NOMO-1 (cell line): ENCODE measurements at regions not wholly inside any gene's neighbourhood (a gene's known extent, or its start where the extent isn't known, plus 50 kb on each side); places are given as distances from the start of the nearest gene placed in this dataset.

ENCODE experiments used
- DNase-seq, 2 experiments: peaks; one replicate each; lab custom pipeline; 2025; ENCODE audit not compliant: unreplicated experiment in 2 of 2; lab: John Stamatoyannopoulos, UW

DNA sequence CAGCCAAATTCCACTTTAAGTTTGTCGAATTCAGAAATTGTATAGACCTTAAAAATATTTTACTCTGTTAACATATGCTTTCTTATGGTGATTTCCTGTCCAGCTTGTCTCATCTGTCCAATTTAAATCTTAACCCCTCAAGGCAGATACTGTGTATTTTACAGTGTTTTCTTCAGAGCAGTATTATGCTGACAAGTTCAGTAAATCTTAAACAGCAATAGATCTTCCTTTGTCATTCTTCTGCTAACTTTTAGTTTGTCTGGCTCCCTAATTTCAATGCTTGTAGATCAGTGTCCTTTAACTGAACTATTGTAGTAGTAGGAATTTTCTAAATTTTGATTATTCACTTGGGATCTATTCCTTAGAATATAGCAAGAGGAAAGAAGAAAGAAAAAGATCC, 52.8 kb upstream of the MEIS1 start:
- DNase-seq, result no peak

DNA sequence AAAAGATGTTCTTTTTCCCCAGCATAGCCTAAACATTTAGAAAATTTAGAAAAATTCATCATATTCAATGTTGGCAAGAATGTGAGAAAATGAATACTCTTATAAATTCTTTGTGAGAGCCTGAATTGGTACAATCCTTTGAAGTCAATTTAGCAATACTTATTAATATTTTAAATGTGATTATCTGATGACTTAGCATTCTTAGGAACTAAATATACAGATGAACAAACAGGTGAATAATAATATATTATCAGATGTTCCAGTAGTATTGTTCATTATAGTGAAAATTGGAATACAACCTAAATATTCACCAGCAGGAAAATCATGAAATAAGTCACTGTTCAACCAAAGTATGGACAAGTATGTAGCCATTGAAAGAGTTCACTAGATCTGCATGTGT, 55.5 kb upstream of the MEIS1 start:
- DNase-seq, result no peak

DNA sequence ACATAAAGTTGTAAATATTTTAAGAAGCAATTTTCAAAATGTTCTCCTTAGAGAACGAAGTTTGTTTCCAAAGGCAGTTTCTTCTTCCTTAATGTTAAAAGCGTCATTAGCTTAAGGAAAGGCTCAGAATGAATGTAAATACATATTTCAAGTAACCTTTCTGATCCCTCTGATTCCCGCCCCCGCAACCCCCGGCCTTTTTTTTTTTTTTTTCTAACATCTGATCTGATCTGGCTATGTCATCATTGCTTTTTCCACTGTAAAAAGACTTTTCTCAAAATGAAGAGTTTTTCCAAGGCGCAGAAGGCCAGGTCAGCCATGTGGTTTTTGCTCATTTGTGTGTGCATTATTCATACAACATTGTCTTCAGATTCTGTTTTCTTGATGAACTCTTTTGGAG, 57.1 kb upstream of the MEIS1 start:
- DNase-seq, result no peak

GRCh38 chr2:66370824-66371223, 64.1 kb upstream of the MEIS1 start:
- no peak for DNase-seq

DNA sequence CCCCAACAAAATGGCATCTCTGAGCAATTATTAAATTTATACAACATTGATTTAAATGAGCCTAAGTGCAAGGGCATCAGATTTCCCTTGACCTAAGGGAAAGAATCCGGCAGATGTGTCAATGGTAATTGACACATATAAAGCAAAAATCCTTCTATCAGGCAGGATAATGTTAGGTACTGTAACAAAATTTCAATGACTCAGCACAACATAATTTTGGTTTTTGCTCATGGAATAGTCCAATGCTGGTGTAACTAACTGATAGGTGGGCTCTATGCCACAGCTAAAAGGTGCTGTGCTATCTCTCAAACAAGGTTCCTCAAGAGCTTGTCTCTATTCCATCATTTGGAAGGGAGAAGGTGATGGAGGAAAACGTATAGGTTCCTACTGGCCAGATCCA, 68.3 kb upstream of the MEIS1 start:
- DNase-seq, result no peak

DNA sequence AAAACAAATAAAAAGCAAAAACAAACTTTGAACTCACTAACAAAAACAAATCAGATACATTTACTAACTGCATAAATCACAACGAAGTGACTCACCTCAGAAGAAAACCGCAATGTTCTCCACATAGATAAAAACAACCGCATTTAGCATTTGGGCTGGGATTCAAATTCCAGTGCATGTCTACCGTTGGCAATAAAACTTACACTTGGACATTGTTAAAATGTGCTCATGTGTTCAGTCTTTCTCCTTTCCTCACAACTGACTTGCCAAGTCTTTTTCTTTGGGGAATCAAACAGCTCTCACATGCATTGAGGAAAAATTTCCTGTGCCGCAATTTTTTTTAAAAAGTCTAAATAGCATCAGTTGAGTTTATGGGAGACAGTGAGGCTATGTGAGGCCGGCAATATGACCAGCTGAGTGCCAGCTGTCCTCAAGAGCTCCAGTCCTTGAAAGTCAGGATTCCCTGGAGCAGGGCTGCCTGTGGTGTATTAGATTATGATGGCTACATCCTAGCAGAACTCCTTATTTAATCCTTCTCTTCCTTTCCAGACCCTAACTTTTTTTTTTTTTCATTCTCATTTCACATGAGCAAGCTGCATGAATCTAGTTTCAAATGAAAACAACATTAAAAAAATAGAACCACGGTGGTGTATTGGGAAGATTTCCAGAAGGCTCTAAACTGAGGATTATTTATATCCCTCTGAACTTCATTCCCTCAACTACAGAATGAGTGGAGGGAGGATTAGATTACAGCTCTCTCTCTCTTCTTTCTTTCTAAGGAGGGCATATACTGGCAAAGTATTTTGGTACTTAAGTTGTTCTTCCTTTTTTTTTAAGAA, 70.2 kb upstream of the MEIS1 start:
- no peak for DNase-seq

DNA sequence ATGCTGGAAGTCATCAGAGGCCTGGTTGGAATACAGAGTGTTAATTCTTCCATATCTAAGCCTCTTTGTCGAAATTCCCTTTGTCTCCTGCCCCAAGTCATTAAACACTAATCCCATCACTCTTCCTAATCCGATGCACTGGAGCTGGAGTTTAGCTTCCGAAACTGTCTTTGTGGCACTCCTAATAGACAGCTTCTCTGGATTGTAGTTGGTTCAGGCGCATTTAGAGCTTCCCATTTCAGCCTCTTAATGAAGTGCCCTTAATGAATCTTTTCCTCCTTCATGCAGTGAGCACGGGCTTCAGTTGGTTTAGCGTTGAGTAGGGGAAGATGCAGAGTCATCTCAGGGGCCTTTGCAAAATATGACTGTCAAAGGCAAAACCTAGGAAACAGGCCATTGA, 72.2 kb upstream of the MEIS1 start:
- DNase-seq, result no peak

- no peak for DNase-seq
These were observed 88.7 kb upstream of the MEIS1 start for GRCh38 chr2:66346231-66346664.

- DNase-seq, result no peak
These were observed 90.8 kb upstream of the MEIS1 start for GRCh38 chr2:66344087-66344663.

GRCh38 chr2:66343259-66343658, 91.7 kb upstream of the MEIS1 start:
- DNase-seq, result no peak

GRCh38 chr2:66340521-66340920, 94.4 kb upstream of the MEIS1 start:
- DNase-seq, result no peak

DNA sequence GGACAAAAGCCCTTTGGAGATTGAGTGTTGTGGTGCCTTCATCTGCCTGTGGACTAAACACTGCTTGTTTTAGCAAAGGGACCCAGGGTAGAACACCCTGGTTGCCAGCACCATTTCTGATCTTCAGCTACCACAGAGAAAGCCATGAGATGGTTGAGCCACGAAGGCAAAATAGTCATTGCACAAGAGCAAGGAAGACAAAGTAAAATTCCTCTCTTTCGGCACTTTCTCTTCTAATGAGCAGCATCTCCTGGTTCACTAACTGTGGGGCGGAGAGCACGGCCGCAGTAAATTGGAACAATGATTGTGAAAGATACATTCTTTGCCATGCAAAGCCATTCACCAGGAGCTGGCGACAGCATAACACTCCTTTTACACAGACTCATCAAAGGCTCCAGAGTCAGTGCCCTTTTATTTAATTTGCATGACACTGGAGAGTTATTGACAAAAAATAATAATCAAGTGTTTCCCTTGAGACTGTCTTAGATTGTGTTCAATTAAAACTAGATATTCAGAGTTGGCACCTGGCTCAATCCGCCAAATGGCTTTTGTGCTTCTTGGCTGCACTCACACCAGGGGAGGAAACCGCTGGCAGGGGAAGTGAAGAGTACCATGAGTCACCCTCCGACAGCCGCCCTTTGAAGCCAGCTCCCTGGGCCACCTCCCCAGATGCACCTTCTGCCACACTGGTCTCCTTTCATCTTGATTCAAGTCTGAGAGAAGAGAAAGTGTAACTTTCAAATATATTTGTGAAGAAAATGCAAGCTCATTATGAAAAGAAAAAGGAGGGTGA, 100.5 kb upstream of the MEIS1 start:
- DNase-seq, result no peak

DNA sequence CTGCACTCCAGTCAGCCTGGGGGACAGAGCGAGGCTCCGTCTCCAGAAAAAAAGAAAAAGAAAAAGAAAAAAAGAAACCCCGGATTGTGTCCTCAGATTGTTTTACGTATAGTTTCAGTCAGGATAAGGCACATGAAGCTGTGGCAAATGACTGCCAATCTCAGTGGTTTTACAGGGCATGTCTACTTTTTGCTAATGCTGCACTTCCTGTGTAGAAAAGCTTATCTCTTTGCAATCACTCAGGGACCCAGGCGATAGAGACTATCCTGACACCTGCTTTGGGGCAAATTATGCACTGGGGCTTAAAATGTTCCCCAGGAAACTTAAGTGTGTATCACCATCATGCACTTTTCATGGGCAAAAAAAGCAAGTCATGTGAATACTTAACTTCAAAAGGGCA, 103.7 kb upstream of the MEIS1 start:
- no peak for DNase-seq

GRCh38 chr2:66329081-66329605, 105.8 kb upstream of the MEIS1 start:
- DNase-seq, result no peak

DNA sequence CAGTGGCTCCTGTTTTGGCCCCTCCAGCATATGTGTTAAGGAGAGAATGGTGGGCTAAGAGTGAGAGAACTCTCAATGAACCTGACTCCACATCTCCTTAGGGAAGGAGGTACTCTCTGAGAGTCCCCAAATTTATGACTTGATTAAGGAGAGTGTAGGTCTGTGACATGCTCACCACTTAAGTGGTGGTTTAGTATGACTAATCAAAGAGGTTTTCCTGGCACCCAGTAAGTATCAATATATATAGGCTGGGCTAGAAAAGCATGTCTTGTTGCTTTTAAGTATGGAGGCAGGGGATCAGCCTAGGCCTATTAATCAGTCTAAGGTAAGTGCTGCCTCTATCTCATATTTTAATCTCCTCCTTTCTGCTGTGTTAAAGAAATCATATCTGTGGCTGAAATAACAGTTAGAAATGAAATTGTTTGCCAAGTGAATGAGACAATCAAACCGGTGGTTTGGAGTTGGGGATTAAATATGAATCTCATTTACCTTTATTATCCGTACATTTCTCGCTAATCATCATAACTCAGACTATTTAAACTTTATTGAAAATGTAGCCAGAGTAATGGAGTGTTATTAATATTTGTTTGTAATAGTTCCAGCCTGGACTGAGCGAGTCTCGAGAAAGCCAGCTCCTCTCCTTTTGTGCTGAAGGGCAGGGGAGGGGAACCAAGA, 107.7 kb upstream of the MEIS1 start:
- no peak for DNase-seq

DNA sequence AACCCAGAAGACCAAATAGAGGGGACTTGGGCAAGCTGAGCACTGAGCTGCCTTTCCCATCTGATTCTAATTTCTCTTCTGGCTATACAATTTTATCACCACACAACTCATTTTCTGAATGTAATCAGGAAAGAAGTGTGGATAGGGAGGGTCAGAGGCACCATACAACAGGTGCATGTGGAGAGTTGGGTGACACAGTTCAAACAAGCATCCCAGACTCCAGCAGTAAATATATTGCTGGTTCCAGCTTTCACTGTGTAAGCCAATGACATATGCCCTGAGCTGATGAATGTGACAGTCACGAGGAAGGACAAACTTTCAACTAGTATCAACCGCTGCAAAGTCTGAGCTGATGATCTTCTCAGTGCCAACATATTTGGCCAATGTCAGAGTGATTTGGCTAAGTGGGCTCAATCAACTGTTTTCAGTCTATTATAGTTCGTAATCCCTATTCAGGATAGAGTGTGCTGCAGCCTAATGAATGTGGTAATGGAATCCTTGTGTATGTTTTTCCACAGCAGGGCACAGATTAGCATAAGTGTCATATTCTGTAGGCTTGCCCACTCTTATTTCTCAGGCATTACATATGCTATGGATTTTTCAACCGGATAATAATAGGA, 109.9 kb upstream of the MEIS1 start:
- DNase-seq, result no peak

GRCh38 chr2:66324356-66324755, 110.6 kb upstream of the MEIS1 start:
- no peak for DNase-seq

GRCh38 chr2:66323406-66323805, 111.5 kb upstream of the MEIS1 start:
- no peak for DNase-seq

DNA sequence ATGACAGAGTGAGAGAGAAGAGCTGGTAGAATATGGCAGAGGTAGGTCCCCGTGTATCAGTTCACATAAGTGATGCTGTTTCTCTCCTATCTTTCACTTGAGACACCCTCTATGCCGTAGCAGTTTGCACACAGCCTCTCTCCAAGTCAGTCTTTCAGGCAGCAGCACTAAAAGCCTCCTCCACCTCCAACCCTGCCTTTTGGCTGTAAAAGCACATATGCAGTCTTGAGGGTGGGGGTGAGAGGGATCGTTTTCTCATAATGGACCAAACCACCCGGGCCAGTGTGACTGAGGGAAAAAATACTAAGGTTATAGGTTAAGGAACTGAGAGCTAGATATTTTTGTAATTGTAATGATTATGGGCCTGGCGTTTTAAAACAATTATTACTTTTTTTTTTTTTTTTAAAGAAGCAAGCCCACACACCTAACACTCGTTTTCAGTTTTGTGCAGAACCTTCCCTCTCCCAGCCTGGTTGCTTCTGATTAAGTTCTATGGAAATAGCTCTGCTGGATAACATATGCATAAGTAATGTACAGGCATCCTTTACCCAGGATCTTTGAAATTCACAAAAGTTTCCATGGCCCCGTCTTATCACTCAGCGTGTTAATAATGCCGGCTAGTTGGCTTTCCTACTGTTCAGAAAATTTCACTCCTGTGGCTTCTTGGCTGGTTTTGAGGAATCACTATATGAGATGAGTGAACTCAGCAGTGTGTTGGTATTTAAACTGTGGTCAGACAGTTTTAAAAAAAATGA, 112.2 kb upstream of the MEIS1 start:
- no peak for DNase-seq
